Karpas-422 (cell line): ENCODE measurements at regions not wholly inside any gene's neighbourhood (a gene's known extent, or its start where the extent isn't known, plus 50 kb on each side); places are given as distances from the start of the nearest gene placed in this dataset.

Experiments
- DNase-seq: peaks from one replicate; pipeline ENCODE4 v3.0.0-alpha.2; 2015
- H2AFZ ChIP-seq: fragments of 200-600 bp; sonication (generic); 2 replicates; pipeline ENCODE4 v1.6.1; 2014; ENCODE audit warnings: antibody characterized with exemption, low read length, mixed read lengths
- H3K27ac ChIP-seq: fragments of 200-600 bp; sonication (generic); 2 replicates; pipeline ENCODE4 v1.5.1; 2014; ENCODE audit warnings: mild to moderate bottlenecking, low read length, moderate library complexity
- H3K27me3 ChIP-seq: fragments of 200-600 bp; sonication (generic); 2 replicates; pipeline ENCODE4 v1.6.1; 2014; ENCODE audit warnings: low read length, mixed read lengths
- H3K36me3 ChIP-seq: fragments of 200-600 bp; sonication (generic); 2 replicates; pipeline ENCODE4 v1.6.1; 2014; ENCODE audit warnings: low read length, mixed read lengths; ENCODE audit not compliant: insufficient read depth
- H3K4me1 ChIP-seq: fragments of 200-600 bp; sonication (generic); 2 replicates; pipeline ENCODE4 v1.6.1; 2014; ENCODE audit warnings: mild to moderate bottlenecking, low read length, mixed read lengths
- H3K4me2 ChIP-seq: fragments of 200-600 bp; sonication (generic); 2 replicates; pipeline ENCODE4 v1.6.1; 2014; ENCODE audit warnings: low read length, low read depth, mild to moderate bottlenecking; ENCODE audit not compliant: poor library complexity, severe bottlenecking
- H3K4me3 ChIP-seq: fragments of 200-600 bp; sonication (generic); 2 replicates; pipeline ENCODE4 v1.5.1; 2014; ENCODE audit warnings: mild to moderate bottlenecking, antibody characterized with exemption, low read length, mixed read lengths
- H3K79me2 ChIP-seq: fragments of 200-600 bp; sonication (generic); 2 replicates; pipeline ENCODE4 v1.6.1; 2014; ENCODE audit warnings: mild to moderate bottlenecking, low read length, mixed read lengths
- H3K9ac ChIP-seq: fragments of 200-600 bp; sonication (generic); 2 replicates; pipeline ENCODE4 v1.6.0; 2014; ENCODE audit warnings: low read length
- H3K9me2 ChIP-seq: fragments of 200-600 bp; sonication (generic), shearing (Covaris generic); replicated peaks from 2 replicates; pipeline ENCODE4 v1.6.0; 2014; ENCODE audit warnings: mild to moderate bottlenecking, low read length, moderate library complexity; ENCODE audit not compliant: insufficient read depth
- H3K9me3 ChIP-seq: fragments of 300-700, 200-600 bp; sonication (generic); 2 replicates; pipeline ENCODE4 v1.6.1; 2014; ENCODE audit warnings: low read length, mixed read lengths
- H4K20me1 ChIP-seq: fragments of 200-600 bp; sonication (generic); 2 replicates; pipeline ENCODE4 v1.6.1; 2014; ENCODE audit warnings: mild to moderate bottlenecking, antibody characterized with exemption, low read length, low read depth; ENCODE audit not compliant: insufficient read depth

- Histone ChIP-seq H3K27me3 (0 out of 2 replicates have a peak, but pooled peaks cover 3% of the 10 kb centered on the region), H3K27ac (no peak overlapping the region), H3K9me2 (no peaks in the 10 kb centered on the region), H3K4me2 (no peak overlapping the region), H3K9ac (no peak overlapping the region), H3K36me3 (no peaks in the 10 kb centered on the region), H3K4me1 (no peaks in the 10 kb centered on the region), H4K20me1 (no peaks in the 10 kb centered on the region), H2AFZ (no peak overlapping the region), H3K9me3 (no peaks in the 10 kb centered on the region), H3K79me2 (no peaks in the 10 kb centered on the region), H3K4me3 (no peak overlapping the region)
- no peak for DNase-seq
Measured at GRCh38 chr11:103530257-103530656, 421.0 kb downstream of the DYNC2H1 start.

- Histone ChIP-seq H3K4me3 (no peak overlapping the region), H3K27ac (no peak overlapping the region), H3K27me3 (0 out of 2 replicates have a peak, but pooled peaks cover 3% of the 10 kb centered on the region), H3K36me3 (no peaks in the 10 kb centered on the region), H3K4me1 (no peaks in the 10 kb centered on the region), H2AFZ (no peak overlapping the region), H3K4me2 (no peak overlapping the region), H4K20me1 (no peaks in the 10 kb centered on the region), H3K9ac (no peak overlapping the region), H3K9me2 (no peaks in the 10 kb centered on the region), H3K9me3 (no peaks in the 10 kb centered on the region), H3K79me2 (no peaks in the 10 kb centered on the region)
- no peak for DNase-seq
Measured at GRCh38 chr11:103532133-103532788, 423.0 kb downstream of the DYNC2H1 start.

GRCh38 chr11:103534191-103534590 is 425.0 kb downstream of the DYNC2H1 start:
- no peak for DNase-seq
- H3K79me2 ChIP-seq: no peaks in the 10 kb centered on the region
- H3K4me2 ChIP-seq: no peak overlapping the region
- H3K9me2 ChIP-seq: no peaks in the 10 kb centered on the region
- H3K4me3 ChIP-seq: no peak overlapping the region
- no peak overlapping the region for H3K9ac ChIP-seq
- no peaks in the 10 kb centered on the region for H3K36me3 ChIP-seq
- no peaks in the 10 kb centered on the region for H3K27me3 ChIP-seq
- H3K27ac ChIP-seq: no peak overlapping the region
- H3K9me3 ChIP-seq: no peaks in the 10 kb centered on the region
- no peaks in the 10 kb centered on the region for H3K4me1 ChIP-seq
- no peaks in the 10 kb centered on the region for H4K20me1 ChIP-seq
- H2AFZ ChIP-seq: no peak overlapping the region

GRCh38 chr11:103534959-103535358 is 425.7 kb downstream of the DYNC2H1 start:
- Histone ChIP-seq H4K20me1 (no peaks in the 10 kb centered on the region), H3K9me3 (no peaks in the 10 kb centered on the region), H3K36me3 (no peaks in the 10 kb centered on the region), H3K27ac (no peak overlapping the region), H3K9me2 (no peaks in the 10 kb centered on the region), H3K4me1 (no peaks in the 10 kb centered on the region), H2AFZ (no peak overlapping the region), H3K79me2 (no peaks in the 10 kb centered on the region), H3K27me3 (no peaks in the 10 kb centered on the region), H3K9ac (no peak overlapping the region), H3K4me3 (no peak overlapping the region), H3K4me2 (no peak overlapping the region)
- no peak for DNase-seq

- no peak overlapping the region for H3K4me3 ChIP-seq
- no peaks in the 10 kb centered on the region for H3K9me2 ChIP-seq
- no peaks in the 10 kb centered on the region for H3K4me1 ChIP-seq
- H3K9ac ChIP-seq: no peak overlapping the region
- no peaks in the 10 kb centered on the region for H3K36me3 ChIP-seq
- H2AFZ ChIP-seq: no peak overlapping the region
- no peaks in the 10 kb centered on the region for H4K20me1 ChIP-seq
- no peaks in the 10 kb centered on the region for H3K79me2 ChIP-seq
- H3K27me3 ChIP-seq: 0 out of 2 replicates have a peak, but pooled peaks cover 2% of the 10 kb centered on the region
- no peaks in the 10 kb centered on the region for H3K9me3 ChIP-seq
- H3K27ac ChIP-seq: no peak overlapping the region
- no peak overlapping the region for H3K4me2 ChIP-seq
- DNase-seq: no peak
Measured at GRCh38 chr11:103536335-103536722, 427.1 kb downstream of the DYNC2H1 start.

- Histone ChIP-seq H3K4me3 (no peak overlapping the region), H3K27me3 (0 out of 2 replicates have a peak, but pooled peaks cover 2% of the 10 kb centered on the region), H3K27ac (no peak overlapping the region), H3K36me3 (no peaks in the 10 kb centered on the region), H3K79me2 (no peaks in the 10 kb centered on the region), H3K9ac (no peak overlapping the region), H3K4me2 (no peak overlapping the region), H3K9me3 (no peaks in the 10 kb centered on the region), H3K4me1 (no peaks in the 10 kb centered on the region), H4K20me1 (no peaks in the 10 kb centered on the region), H3K9me2 (no peaks in the 10 kb centered on the region), H2AFZ (no peak overlapping the region)
- DNase-seq: peak; percentile 80
Measured at GRCh38 chr11:103537904-103538502, 428.8 kb downstream of the DYNC2H1 start.

GRCh38 chr11:103539166-103539565 is 429.9 kb downstream of the DYNC2H1 start:
- Histone ChIP-seq H3K4me1 (no peaks in the 10 kb centered on the region), H3K9ac (no peak overlapping the region), H2AFZ (no peak overlapping the region), H4K20me1 (no peaks in the 10 kb centered on the region), H3K27me3 (0 out of 2 replicates have a peak, but pooled peaks cover 2% of the 10 kb centered on the region), H3K27ac (no peak overlapping the region), H3K79me2 (no peaks in the 10 kb centered on the region), H3K4me3 (no peak overlapping the region), H3K36me3 (no peaks in the 10 kb centered on the region), H3K9me3 (no peaks in the 10 kb centered on the region), H3K4me2 (no peak overlapping the region), H3K9me2 (no peaks in the 10 kb centered on the region)
- no peak for DNase-seq

- no peaks in the 10 kb centered on the region for H3K4me1 ChIP-seq
- H3K36me3 ChIP-seq: no peaks in the 10 kb centered on the region
- H3K4me2 ChIP-seq: no peak overlapping the region
- no peak overlapping the region for H3K9ac ChIP-seq
- no peak for DNase-seq
- H3K9me3 ChIP-seq: no peaks in the 10 kb centered on the region
- H4K20me1 ChIP-seq: no peaks in the 10 kb centered on the region
- H3K79me2 ChIP-seq: no peaks in the 10 kb centered on the region
- no peak overlapping the region for H3K4me3 ChIP-seq
- H3K9me2 ChIP-seq: no peaks in the 10 kb centered on the region
- H3K27me3 ChIP-seq: 0 out of 2 replicates have a peak, but pooled peaks cover 2% of the 10 kb centered on the region
- H3K27ac ChIP-seq: no peak overlapping the region
- H2AFZ ChIP-seq: no peak overlapping the region
Measured at GRCh38 chr11:103541186-103541795, 432.1 kb downstream of the DYNC2H1 start.
